ENCODE measurements at regions not wholly inside any gene's neighbourhood (a gene's known extent, or its start where the extent isn't known, plus 50 kb on each side); places are given as distances from the start of the nearest gene placed in this dataset.

DNA sequence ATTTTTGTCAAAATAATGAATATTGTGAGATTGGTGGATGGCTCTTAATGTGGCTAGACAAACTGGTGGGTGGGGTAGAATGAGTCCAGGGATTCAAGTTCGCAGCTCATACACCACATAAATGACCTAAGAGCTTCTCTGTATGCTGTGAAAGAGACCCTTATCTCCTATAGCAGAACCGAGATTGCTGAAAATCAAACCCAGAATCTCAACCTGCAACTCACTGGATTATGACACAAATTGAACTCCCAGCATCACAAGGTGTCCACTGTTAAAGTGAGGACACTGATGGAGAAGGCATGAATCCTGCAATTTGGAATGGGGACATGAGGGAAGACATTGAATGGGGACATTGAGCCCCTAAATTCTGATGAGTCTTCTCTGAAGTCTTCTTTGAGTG, 51.3 kb upstream of the CNKSR3 start:
- TF ChIP-seq, protein P1, sequence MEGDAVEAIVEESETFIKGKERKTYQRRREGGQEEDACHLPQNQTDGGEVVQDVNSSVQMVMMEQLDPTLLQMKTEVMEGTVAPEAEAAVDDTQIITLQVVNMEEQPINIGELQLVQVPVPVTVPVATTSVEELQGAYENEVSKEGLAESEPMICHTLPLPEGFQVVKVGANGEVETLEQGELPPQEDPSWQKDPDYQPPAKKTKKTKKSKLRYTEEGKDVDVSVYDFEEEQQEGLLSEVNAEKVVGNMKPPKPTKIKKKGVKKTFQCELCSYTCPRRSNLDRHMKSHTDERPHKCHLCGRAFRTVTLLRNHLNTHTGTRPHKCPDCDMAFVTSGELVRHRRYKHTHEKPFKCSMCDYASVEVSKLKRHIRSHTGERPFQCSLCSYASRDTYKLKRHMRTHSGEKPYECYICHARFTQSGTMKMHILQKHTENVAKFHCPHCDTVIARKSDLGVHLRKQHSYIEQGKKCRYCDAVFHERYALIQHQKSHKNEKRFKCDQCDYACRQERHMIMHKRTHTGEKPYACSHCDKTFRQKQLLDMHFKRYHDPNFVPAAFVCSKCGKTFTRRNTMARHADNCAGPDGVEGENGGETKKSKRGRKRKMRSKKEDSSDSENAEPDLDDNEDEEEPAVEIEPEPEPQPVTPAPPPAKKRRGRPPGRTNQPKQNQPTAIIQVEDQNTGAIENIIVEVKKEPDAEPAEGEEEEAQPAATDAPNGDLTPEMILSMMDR (IDR thresholded peaks at IDR 0.05; ENCODE audit: low read depth, low read length, poor library complexity, severe bottlenecking) = no peak
- no peak for TF ChIP-seq EZH2phosphoT487 (IDR thresholded peaks at IDR 0.05; ENCODE audit: borderline replicate concordance, low read length)
